Activated T-helper 1 cell treated with anti-CD3 and anti-CD28 coated beads, Interleukin-12 subunit alpha, Interleukin-12 subunit beta, Interleukin-2, Interleukin-4 antibody, amounts not matched to agents 30 ng/mL and 10 ng/mL and 1 ng/mL, durations not matched to agents 14 hours and 24 hours and 36 hours (primary cell): ENCODE measurements at regions not wholly inside any gene's neighbourhood (a gene's known extent, or its start where the extent isn't known, plus 50 kb on each side); places are given as distances from the start of the nearest gene placed in this dataset.

Experiments
- DNase-seq: peaks from one replicate; pipeline ENCODE4 v3.0.0; 2021; ENCODE audit warnings: low spot score
- H3K27ac Mint-ChIP-seq: one replicate; pipeline ENCODE4 v1.8.0; 2021; ENCODE audit warnings: mild to moderate bottlenecking, mixed read lengths
- H3K27me3 Mint-ChIP-seq: one replicate; pipeline ENCODE4 v1.8.0; 2022; ENCODE audit warnings: mild to moderate bottlenecking, moderate library complexity, mixed read lengths; ENCODE audit not compliant: insufficient read depth
- H3K36me3 Mint-ChIP-seq: one replicate; pipeline ENCODE4 v1.8.0; 2021; ENCODE audit warnings: low read depth, mixed read lengths
- H3K4me1 Mint-ChIP-seq: one replicate; pipeline ENCODE4 v1.8.0; 2021; ENCODE audit warnings: low read depth, mixed read lengths
- H3K4me3 Mint-ChIP-seq: one replicate; pipeline ENCODE4 v1.8.0; 2021; ENCODE audit warnings: mild to moderate bottlenecking, moderate library complexity, mixed read lengths
- H3K9me3 Mint-ChIP-seq: one replicate; pipeline ENCODE4 v1.8.0; 2021; ENCODE audit warnings: mixed read lengths
- intact Hi-C: fragments of 100-400 bp; cut with micrococcal nuclease; formaldehyde crosslinking; loops from one replicate; pipeline ENCODE4 v1.15.1; 2024

- Mint-ChIP-seq H3K9me3 (no peaks in the 10 kb centered on the region), H3K27ac (no peak overlapping the region), H3K27me3 (peaks cover 14% of the 10 kb centered on the region), H3K4me1 (no peaks in the 10 kb centered on the region), H3K4me3 (no peak overlapping the region), H3K36me3 (no peaks in the 10 kb centered on the region)
- DNase-seq, result no peak
- intact Hi-C loops, result no loop called here
Measured at GRCh38 chr2:19823507-19823906, 78.3 kb downstream of the TTC32 start.

- Mint-ChIP-seq H3K4me3 (no peak overlapping the region), H3K27me3 (peaks cover 11% of the 10 kb centered on the region), H3K9me3 (no peaks in the 10 kb centered on the region), H3K4me1 (no peaks in the 10 kb centered on the region), H3K36me3 (no peaks in the 10 kb centered on the region), H3K27ac (no peak overlapping the region)
- DNase-seq, result no peak
- intact Hi-C loops, result no loop called here
Measured at GRCh38 chr2:19819097-19820065, 82.4 kb downstream of the TTC32 start.

GRCh38 chr2:19818543-19818942 lies 83.2 kb downstream of the TTC32 start:
- peaks cover 7% of the 10 kb centered on the region for H3K27me3 Mint-ChIP-seq

GRCh38 chr2:19818039-19818438 lies 83.7 kb downstream of the TTC32 start:
- no peak overlapping the region for H3K27ac Mint-ChIP-seq
- no peaks in the 10 kb centered on the region for H3K4me1 Mint-ChIP-seq
- H3K9me3 Mint-ChIP-seq, result no peaks in the 10 kb centered on the region
- H3K27me3 Mint-ChIP-seq, result peaks cover 5% of the 10 kb centered on the region
- no peaks in the 10 kb centered on the region for H3K36me3 Mint-ChIP-seq
- H3K4me3 Mint-ChIP-seq, result no peak overlapping the region
- no peak for DNase-seq
- intact Hi-C loops, result no loop called here

More at GRCh38 chr2:19818543-19818942, 83.2 kb downstream of the TTC32 start:
- H3K36me3 Mint-ChIP-seq, result no peaks in the 10 kb centered on the region
- no peaks in the 10 kb centered on the region for H3K9me3 Mint-ChIP-seq
- DNase-seq, result no peak
- H3K4me3 Mint-ChIP-seq, result no peak overlapping the region
- intact Hi-C loops, result no loop called here
- H3K4me1 Mint-ChIP-seq, result no peaks in the 10 kb centered on the region
- H3K27ac Mint-ChIP-seq, result no peak overlapping the region

DNA sequence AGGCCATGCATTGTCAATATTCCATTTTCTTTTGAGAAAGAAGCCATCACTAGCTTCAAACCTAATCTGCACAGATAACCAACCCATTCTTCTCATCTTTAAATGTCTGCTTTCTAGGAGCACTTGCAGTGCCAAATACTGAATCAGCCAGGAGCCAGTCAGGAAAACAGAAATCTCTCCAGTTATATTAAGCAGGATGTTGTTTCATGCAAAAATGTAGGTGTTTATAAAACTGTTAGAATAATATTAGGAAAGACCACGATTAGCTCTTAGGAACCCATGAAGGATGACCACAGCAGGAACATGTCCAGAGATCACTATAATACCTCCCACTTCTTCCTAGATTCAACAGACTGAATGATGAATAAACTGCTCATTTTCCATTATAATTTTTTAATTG lies 86.0 kb downstream of the TTC32 start:
- H3K27me3 Mint-ChIP-seq, result no peaks in the 10 kb centered on the region
- H3K27ac Mint-ChIP-seq, result no peak overlapping the region

DNA sequence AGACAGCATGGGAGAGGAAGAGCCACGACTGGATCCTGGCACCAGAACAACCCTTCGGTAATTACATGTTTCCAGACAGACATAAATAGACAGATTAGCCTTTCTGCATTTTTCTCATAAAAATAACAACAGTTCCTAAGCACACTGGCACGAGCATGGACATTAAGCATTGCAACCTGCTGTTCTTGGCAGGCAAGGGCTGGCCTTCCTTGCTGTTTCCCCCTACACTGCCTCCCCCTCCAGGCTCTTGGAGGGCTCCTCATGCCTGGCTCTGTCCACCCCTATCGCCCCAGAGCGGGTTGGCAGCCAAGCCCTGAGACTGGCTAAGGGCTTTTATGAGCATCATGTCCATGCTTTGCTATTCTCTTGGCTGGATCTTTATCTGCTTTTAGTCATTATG lies 89.6 kb downstream of the TTC32 start:
- DNase-seq, result no peak
- Mint-ChIP-seq H3K27ac (no peak overlapping the region), H3K27me3 (no peaks in the 10 kb centered on the region), H3K9me3 (no peaks in the 10 kb centered on the region), H3K4me3 (no peak overlapping the region), H3K4me1 (no peaks in the 10 kb centered on the region), H3K36me3 (no peaks in the 10 kb centered on the region)
- intact Hi-C loops, result no loop called here

More for the DNA sequence above, 86.0 kb downstream of the TTC32 start:
- Mint-ChIP-seq H3K4me3 (no peak overlapping the region), H3K4me1 (no peaks in the 10 kb centered on the region), H3K36me3 (no peaks in the 10 kb centered on the region), H3K9me3 (no peaks in the 10 kb centered on the region)
- no peak for DNase-seq
- intact Hi-C loops, result no loop called here

DNA sequence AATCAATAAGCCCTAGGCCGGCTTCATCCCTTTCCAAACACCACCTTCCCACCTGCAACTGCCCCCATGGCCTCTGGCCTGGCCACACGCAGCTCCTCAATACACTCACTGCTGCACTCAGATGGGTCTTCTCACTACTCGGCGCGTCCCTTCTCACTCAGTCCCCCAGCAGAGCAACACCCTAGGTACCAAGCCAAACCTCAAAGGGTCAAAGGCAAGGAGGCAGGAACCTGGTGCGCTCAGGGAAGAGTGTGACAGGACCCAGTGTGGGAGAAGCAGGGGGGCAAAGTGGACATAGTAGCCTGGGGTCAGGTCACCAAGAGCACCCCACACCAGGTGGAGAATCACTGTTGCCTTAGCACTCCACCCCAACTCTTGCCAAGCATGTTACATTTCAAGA lies 90.6 kb downstream of the TTC32 start:
- Mint-ChIP-seq H3K4me3 (no peak overlapping the region), H3K27ac (no peak overlapping the region), H3K27me3 (no peaks in the 10 kb centered on the region), H3K4me1 (no peaks in the 10 kb centered on the region), H3K9me3 (no peaks in the 10 kb centered on the region), H3K36me3 (no peaks in the 10 kb centered on the region)
- no peak for DNase-seq
- intact Hi-C loops, result no loop called here

DNA sequence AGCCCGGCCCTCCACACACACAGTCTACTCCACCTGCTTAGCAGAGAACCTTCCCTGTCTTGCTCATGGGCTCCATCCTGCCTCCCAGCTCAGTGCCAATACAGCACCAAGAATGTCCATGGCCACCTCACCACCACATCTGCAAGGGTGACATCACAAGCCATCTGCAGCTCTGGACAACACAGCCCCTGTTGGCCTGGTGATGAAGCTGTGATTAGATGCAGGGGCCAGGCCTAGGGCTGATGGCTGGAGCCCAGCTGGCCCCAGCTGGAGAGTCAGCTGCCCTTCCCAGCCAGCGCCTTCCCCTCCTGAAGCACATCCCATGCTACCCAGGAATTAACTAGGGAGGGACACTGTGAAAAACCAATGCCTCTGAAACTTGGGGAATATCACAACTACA lies 91.1 kb downstream of the TTC32 start:
- H3K27ac Mint-ChIP-seq, result no peak overlapping the region
- H3K27me3 Mint-ChIP-seq, result no peaks in the 10 kb centered on the region
- intact Hi-C loops, result no loop called here
- no peaks in the 10 kb centered on the region for H3K4me1 Mint-ChIP-seq
- DNase-seq, result no peak
- no peak overlapping the region for H3K4me3 Mint-ChIP-seq
- H3K36me3 Mint-ChIP-seq, result no peaks in the 10 kb centered on the region
- H3K9me3 Mint-ChIP-seq, result no peaks in the 10 kb centered on the region

DNA sequence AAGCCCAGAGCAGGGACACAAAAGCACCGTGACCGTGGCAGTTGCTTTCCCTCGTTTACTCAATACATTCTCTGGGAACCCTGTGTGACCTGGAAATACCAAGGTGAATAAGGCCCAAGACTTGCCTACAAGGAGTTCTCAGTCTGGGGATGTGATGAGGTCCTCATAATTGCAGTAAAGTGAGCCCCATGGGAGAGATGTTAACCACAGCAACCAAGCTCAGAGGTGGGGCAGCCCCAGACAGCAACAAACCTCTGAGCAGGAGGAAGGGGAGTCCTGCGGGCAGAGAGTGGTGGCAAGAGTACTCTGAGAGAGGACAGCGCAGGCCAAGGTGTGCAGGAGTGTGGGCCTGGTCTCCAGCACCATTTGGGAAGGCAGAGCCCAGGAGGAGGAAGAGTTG lies 91.6 kb downstream of the TTC32 start:
- DNase-seq, result no peak
- no peaks in the 10 kb centered on the region for H3K36me3 Mint-ChIP-seq

DNA sequence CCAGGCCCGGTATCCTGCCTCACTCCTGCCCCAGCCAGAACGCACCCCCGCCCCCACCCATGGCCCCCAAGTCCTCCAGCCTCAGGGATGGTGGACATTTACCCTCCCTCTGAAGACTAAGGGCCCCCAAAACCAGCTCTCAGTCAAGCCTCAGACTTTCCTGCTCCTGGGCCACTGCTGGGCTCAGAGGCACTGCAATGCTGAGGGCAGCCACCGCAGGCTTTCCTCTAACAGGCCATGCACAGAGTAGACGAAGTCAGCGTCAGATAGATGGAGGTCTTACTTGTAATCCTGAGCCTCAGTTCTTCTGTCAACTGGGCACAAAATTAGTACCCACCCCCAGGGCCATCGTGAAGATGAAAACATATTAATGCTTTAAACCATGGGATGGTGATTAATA lies 92.6 kb downstream of the TTC32 start:
- no peaks in the 10 kb centered on the region for H3K9me3 Mint-ChIP-seq
- intact Hi-C loops, result no loop called here
- H3K27ac Mint-ChIP-seq, result no peak overlapping the region
- DNase-seq, result no peak
- no peaks in the 10 kb centered on the region for H3K27me3 Mint-ChIP-seq
- H3K4me1 Mint-ChIP-seq, result no peaks in the 10 kb centered on the region
- H3K4me3 Mint-ChIP-seq, result no peak overlapping the region
- H3K36me3 Mint-ChIP-seq, result no peaks in the 10 kb centered on the region

More for the DNA sequence above, 91.6 kb downstream of the TTC32 start:
- Mint-ChIP-seq H3K27ac (no peak overlapping the region), H3K9me3 (no peaks in the 10 kb centered on the region), H3K4me3 (no peak overlapping the region), H3K4me1 (no peaks in the 10 kb centered on the region), H3K27me3 (no peaks in the 10 kb centered on the region)
- intact Hi-C loops, result no loop called here

DNA sequence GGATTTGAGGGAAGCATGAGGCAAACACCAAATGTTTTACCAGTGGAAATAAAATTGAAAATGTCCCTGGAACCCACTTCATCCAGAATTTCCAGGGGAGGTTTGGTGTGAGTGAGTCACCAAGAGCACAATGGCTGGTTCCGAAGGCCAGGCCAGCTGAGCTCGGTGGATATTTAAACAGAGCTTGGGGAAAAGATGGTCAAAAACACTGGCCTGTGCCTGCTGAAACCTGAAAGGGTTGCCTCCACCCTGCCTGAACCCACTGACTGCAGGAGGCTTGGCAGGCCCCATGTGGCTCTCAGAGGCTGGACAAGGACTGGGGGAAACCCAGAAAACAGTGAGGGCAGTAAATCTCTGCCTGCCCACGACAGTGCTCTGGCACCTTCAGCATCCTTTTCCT lies 93.9 kb downstream of the TTC32 start:
- no peaks in the 10 kb centered on the region for H3K36me3 Mint-ChIP-seq
- H3K27ac Mint-ChIP-seq, result no peak overlapping the region
- no peak for DNase-seq
- H3K27me3 Mint-ChIP-seq, result no peaks in the 10 kb centered on the region
- no peaks in the 10 kb centered on the region for H3K4me1 Mint-ChIP-seq
- intact Hi-C loops, result no loop called here
- H3K4me3 Mint-ChIP-seq, result no peak overlapping the region
- no peaks in the 10 kb centered on the region for H3K9me3 Mint-ChIP-seq

DNA sequence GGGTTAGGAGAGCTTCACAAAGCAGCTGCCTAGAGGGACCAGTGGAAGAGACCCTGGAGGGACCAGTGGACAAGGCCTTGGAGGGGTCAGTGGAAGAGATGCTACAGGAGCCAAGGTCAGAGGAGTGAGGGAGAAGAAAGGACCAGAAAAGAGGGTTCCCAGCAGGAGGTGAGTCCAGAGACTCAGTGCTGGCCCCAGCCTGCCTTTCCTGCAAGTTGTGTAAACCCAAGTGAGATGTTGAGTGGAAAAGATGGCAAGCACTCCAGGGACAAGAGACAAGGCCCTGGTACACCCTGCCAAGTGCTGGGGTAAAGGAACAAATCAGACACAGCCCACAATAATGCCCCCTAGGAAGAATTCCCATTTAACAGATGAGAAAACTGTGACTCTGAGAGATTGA lies 94.4 kb downstream of the TTC32 start:
- H3K27ac Mint-ChIP-seq, result no peak overlapping the region
- no peaks in the 10 kb centered on the region for H3K36me3 Mint-ChIP-seq
- no peaks in the 10 kb centered on the region for H3K4me1 Mint-ChIP-seq
- H3K4me3 Mint-ChIP-seq, result no peak overlapping the region
- no peak for DNase-seq
- intact Hi-C loops, result no loop called here
- H3K9me3 Mint-ChIP-seq, result no peaks in the 10 kb centered on the region
- H3K27me3 Mint-ChIP-seq, result no peaks in the 10 kb centered on the region

DNA sequence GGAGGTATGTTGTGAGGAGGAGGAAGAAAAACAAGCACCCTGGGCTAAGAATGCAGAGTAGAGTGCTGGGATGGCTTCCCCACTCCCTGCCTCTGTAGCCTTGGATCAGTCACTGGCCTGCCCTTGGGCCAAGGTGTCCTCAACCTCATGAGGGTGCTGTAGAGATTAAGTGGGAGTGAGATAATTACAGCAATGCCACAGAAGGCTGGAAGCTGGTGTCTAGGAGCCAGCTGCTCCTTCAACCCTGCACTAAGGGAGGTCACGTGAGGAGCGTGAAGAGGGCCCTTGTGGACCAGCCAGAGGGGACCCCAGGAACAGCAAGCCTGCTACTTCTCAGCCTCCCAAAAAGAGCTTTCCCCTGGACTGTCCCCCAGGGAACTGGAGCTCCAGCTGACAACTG lies 95.2 kb downstream of the TTC32 start:
- H3K27me3 Mint-ChIP-seq, result no peaks in the 10 kb centered on the region
- no peaks in the 10 kb centered on the region for H3K9me3 Mint-ChIP-seq
- intact Hi-C loops, result no loop called here
- no peaks in the 10 kb centered on the region for H3K36me3 Mint-ChIP-seq
- no peak for DNase-seq
- no peak overlapping the region for H3K27ac Mint-ChIP-seq
- no peak overlapping the region for H3K4me3 Mint-ChIP-seq
- no peaks in the 10 kb centered on the region for H3K4me1 Mint-ChIP-seq

- no peak for DNase-seq
- Mint-ChIP-seq H3K4me3 (no peak overlapping the region), H3K27me3 (no peaks in the 10 kb centered on the region), H3K4me1 (no peaks in the 10 kb centered on the region), H3K9me3 (no peaks in the 10 kb centered on the region), H3K36me3 (no peaks in the 10 kb centered on the region), H3K27ac (no peak overlapping the region)
- intact Hi-C loops, result no loop called here
Measured at GRCh38 chr2:19806131-19806530, 95.7 kb downstream of the TTC32 start.
